ENCODE measurements at regions not wholly inside any gene's neighbourhood (a gene's known extent, or its start where the extent isn't known, plus 50 kb on each side); places are given as distances from the start of the nearest gene placed in this dataset.

DNA sequence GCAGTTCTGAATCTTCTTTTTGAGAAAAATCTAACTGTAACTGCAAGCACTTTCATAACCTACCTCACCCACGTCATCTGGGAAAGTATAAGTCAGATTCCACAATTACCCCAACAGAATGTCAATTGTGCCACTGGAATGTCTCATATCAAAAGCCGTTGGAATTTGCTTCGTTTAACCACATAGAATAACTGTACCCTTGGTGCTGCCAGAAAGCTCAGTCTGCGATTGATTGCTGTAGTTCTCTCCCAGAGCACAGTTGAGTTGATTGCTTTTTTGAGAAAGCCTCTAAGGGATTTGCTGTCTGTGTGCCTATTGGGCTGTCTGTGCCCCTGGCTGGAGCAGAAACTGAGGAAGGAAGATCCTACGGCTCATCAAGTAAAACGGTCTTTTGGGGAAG, 583.6 kb downstream of the TMEM38B start:
- TF ChIP-seq, protein P1, sequence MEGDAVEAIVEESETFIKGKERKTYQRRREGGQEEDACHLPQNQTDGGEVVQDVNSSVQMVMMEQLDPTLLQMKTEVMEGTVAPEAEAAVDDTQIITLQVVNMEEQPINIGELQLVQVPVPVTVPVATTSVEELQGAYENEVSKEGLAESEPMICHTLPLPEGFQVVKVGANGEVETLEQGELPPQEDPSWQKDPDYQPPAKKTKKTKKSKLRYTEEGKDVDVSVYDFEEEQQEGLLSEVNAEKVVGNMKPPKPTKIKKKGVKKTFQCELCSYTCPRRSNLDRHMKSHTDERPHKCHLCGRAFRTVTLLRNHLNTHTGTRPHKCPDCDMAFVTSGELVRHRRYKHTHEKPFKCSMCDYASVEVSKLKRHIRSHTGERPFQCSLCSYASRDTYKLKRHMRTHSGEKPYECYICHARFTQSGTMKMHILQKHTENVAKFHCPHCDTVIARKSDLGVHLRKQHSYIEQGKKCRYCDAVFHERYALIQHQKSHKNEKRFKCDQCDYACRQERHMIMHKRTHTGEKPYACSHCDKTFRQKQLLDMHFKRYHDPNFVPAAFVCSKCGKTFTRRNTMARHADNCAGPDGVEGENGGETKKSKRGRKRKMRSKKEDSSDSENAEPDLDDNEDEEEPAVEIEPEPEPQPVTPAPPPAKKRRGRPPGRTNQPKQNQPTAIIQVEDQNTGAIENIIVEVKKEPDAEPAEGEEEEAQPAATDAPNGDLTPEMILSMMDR (IDR thresholded peaks at IDR 0.05; ENCODE audit: low read depth, low read length): no peak
- no peaks in the 10 kb centered on the region for H3K9me3 ChIP-seq (ENCODE audit: severe bottlenecking)
- no peaks in the 10 kb centered on the region for H3K36me3 ChIP-seq
- no peak overlapping the region for H3K27ac ChIP-seq
- no peak for DNase-seq
- no peaks in the 10 kb centered on the region for H3K27me3 ChIP-seq (ENCODE audit: insufficient read depth, low read depth, severe bottlenecking)
- H3K4me3 ChIP-seq (ENCODE audit: low read depth, low read length): no peak overlapping the region

DNA sequence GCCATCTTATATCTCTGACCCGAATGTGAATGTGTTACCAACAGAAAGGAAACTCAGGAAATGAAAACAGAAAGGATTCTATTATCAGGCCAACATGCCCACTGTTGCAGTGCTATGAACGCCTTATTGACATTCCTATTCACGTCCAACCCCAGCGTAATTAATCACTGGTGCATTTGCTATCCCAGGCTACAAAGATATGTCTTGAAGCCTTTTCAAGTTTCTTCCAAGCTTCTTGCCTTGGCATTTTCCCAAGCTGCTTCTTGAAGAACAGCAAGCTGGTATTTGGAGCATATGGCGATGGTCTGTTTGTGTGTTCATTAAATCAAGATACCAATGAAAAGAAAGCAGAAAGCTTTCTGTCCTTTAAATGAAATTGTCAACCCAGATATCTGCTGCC, 579.2 kb upstream of the ZNF462 start:
- no peaks in the 10 kb centered on the region for H3K27me3 ChIP-seq (ENCODE audit: insufficient read depth, low read depth, severe bottlenecking)
- no peaks in the 10 kb centered on the region for H3K36me3 ChIP-seq
- H3K4me3 ChIP-seq (ENCODE audit: low read depth, low read length): no peak overlapping the region
- no peak for DNase-seq
- TF ChIP-seq, protein P1 (IDR thresholded peaks at IDR 0.05; ENCODE audit: low read depth, low read length): no peak
- peaks cover under 1% of the 10 kb centered on the region for H3K9me3 ChIP-seq (ENCODE audit: severe bottlenecking)
- no peak overlapping the region for H3K27ac ChIP-seq

DNA sequence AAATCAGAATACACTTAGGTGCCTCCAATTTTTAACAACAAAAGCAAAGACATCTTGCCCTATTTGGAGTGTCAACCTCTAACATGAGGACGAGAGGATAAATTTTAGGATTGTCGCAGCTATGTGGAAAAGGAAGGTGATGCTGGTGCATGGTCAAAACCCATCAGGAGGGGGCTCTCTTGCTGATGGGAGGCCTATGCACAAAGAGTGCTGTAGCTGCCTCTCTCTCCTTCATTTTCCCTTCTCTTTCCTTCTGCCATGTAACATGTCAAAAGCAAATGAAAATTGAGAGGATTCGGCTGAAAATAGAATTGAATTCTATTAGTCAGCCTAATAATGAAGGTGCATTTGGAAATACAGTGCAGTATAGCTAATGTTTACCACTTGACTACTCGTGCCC, 578.7 kb upstream of the ZNF462 start:
- H3K36me3 ChIP-seq: no peaks in the 10 kb centered on the region
- TF ChIP-seq, protein P1 (IDR thresholded peaks at IDR 0.05; ENCODE audit: low read depth, low read length): peak; percentile 81
- peak; percentile 58 for DNase-seq
- H3K27ac ChIP-seq: no peak overlapping the region
- H3K4me3 ChIP-seq (ENCODE audit: low read depth, low read length): no peak overlapping the region
- no peaks in the 10 kb centered on the region for H3K27me3 ChIP-seq (ENCODE audit: insufficient read depth, low read depth, severe bottlenecking)
- peaks cover 3% of the 10 kb centered on the region for H3K9me3 ChIP-seq (ENCODE audit: severe bottlenecking)

DNA sequence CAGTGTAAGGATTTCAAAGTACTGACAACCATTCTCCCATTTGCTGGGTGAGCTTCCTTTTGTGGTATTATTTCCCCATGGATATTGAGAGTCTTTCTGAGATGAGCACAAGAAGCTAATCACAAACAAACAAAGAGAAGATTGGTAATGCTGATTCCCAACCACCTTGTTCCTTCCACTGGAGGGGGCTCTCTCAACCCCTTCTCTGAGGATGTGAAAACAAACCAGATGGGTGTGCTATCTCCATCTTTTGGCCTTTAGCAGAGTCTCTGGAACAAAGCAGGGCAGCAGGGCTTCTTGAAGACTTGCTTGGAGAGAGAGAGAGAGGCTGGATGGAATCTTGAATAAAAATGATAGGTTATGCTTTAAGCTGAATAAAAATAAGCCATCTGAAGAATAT, 576.7 kb upstream of the ZNF462 start:
- peak overlapping the region; percentile 46 for H3K27ac ChIP-seq
- TF ChIP-seq, protein P1 (IDR thresholded peaks at IDR 0.05; ENCODE audit: low read depth, low read length): peak; percentile 89
- no peak overlapping the region for H3K4me3 ChIP-seq (ENCODE audit: low read depth, low read length)
- DNase-seq: peak; percentile 82
- no peaks in the 10 kb centered on the region for H3K27me3 ChIP-seq (ENCODE audit: insufficient read depth, low read depth, severe bottlenecking)
- H3K9me3 ChIP-seq (ENCODE audit: severe bottlenecking): peaks cover 3% of the 10 kb centered on the region
- H3K36me3 ChIP-seq: no peaks in the 10 kb centered on the region

DNA sequence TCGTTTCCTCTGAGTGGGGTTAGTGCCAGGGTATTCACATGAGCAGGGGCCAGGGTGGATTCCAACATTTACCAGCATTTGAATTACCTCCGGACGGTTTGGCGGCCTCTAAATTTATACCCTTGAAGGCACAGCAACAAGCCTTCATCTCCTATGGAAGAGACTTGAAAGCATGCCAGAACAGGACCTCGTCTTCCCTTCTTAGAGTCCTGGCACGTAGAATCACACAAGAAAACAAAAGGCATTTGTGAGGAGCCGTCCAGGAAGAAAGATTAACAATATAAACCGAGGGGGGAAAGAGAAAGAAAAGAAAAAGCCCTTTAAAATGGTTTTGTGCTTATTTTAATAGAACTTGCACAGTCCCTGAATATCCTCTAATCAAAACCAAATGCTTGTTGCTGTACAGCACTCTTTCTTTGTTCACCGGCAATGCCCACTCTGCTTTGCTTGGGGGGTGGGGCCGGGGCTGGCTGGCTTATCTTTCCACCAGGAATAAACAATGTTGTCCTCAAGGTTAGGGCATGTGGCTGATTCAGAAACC, 575.8 kb upstream of the ZNF462 start:
- Histone ChIP-seq H3K9me3 (ENCODE audit: severe bottlenecking) (peaks cover 3% of the 10 kb centered on the region), H3K36me3 (no peaks in the 10 kb centered on the region), H3K27me3 (ENCODE audit: insufficient read depth, low read depth, severe bottlenecking) (no peaks in the 10 kb centered on the region), H3K4me3 (ENCODE audit: low read depth, low read length) (peak overlapping the region; percentile 24), H3K27ac (peak overlapping the region; percentile 78)
- DNase-seq: peak; percentile 73
- TF ChIP-seq, protein P1 (IDR thresholded peaks at IDR 0.05; ENCODE audit: low read depth, low read length): no peak

DNA sequence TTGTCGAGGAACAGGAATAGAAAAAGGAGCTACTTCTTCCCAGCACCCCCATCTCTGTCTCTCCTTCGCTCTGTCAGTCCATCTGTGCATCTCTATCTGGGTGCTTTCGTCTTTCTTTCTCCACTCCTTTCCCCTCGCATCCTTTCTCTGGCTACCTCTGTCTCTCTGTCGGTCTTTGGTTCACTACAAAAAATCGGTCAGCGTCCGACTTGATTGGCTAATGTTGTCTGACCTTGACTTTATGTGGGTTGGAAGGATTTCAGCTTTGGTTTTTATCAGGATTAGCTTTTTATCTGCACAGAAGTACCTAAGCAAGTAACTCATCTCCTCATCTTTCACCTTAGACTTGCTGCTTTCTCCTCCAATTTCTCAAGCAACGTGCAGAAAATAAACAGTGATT, 575.2 kb upstream of the ZNF462 start:
- no peaks in the 10 kb centered on the region for H3K27me3 ChIP-seq (ENCODE audit: insufficient read depth, low read depth, severe bottlenecking)
- peaks cover 3% of the 10 kb centered on the region for H3K9me3 ChIP-seq (ENCODE audit: severe bottlenecking)
- H3K27ac ChIP-seq: peak overlapping the region; percentile 78
- peak overlapping the region; percentile 24 for H3K4me3 ChIP-seq (ENCODE audit: low read depth, low read length)
- DNase-seq: peak; percentile 21
- TF ChIP-seq, protein P1 (IDR thresholded peaks at IDR 0.05; ENCODE audit: low read depth, low read length): no peak
- no peaks in the 10 kb centered on the region for H3K36me3 ChIP-seq

All from WERI-Rb-1 (cell line).